Panc1 (cell line): ENCODE measurements at regions not wholly inside any gene's neighbourhood (a gene's known extent, or its start where the extent isn't known, plus 50 kb on each side); places are given as distances from the start of the nearest gene placed in this dataset.

ENCODE experiments used
- ATAC-seq: fragments of 200-7000 bp; cut with Tn5 transposase; 2 replicates; pipeline ENCODE4 v1.9.1; 2020; ENCODE audit warnings: mild to moderate bottlenecking, moderate library complexity
- BruUV-seq: library from RNA; stranded (reverse); fragments of 400-500 nt; replicated peaks from 2 replicates; lab custom pipeline; 2021; lab: Mats Ljungman, UMichigan
- CTCF ChIA-PET: fragments of 300-600 bp; sonication (Branson Sonifier 250); formaldehyde crosslinking; loops from one replicate; lab custom pipeline; 2022; ENCODE audit warnings: antibody characterized with exemption; lab: Charles Lee
- POLR2A ChIA-PET: fragments of 300-600 bp; sonication (Branson Sonifier 250); formaldehyde crosslinking; loops from one replicate; lab custom pipeline; 2022; ENCODE audit warnings: antibody characterized with exemption; lab: Charles Lee
- DNase-seq: peaks from one replicate; pipeline ENCODE4 v3.0.0-alpha.2; 2010; ENCODE audit warnings: low read depth, low spot score
- H3K27ac ChIP-seq: 2 replicates; pipeline ENCODE4 v1.5.1; 2011; ENCODE audit warnings: mild to moderate bottlenecking, low read length, inconsistent platforms
- H3K27me3 ChIP-seq: fragments of 200-500 bp; sonication (Bioruptor generic); 2 replicates; pipeline ENCODE4 v1.6.0; 2014; ENCODE audit warnings: low read length, inconsistent platforms; ENCODE audit not compliant: control insufficient read depth, insufficient read depth
- H3K36me3 ChIP-seq: fragments of 200-500 bp; sonication (Bioruptor generic); 2 replicates; pipeline ENCODE4 v1.5.1; 2014; ENCODE audit warnings: inconsistent platforms, mild to moderate bottlenecking, low read length, moderate library complexity; ENCODE audit not compliant: control insufficient read depth, insufficient read depth
- H3K4me1 ChIP-seq: 2 replicates; pipeline ENCODE4 v1.5.1; 2011; ENCODE audit warnings: inconsistent platforms, mild to moderate bottlenecking, low read length, moderate library complexity; ENCODE audit not compliant: control insufficient read depth, insufficient read depth
- H3K4me3 ChIP-seq, 2 experiments: 2 replicates each; pipeline ENCODE4 v1.5.1; 2011 to 2012; ENCODE audit warnings: low read depth in 2 of 2, low read length in 2 of 2, mild to moderate bottlenecking in 2 of 2, inconsistent platforms in 1 of 2, moderate library complexity in 1 of 2
- H3K9me3 ChIP-seq: fragments of 200-500 bp; sonication (Bioruptor generic); 2 replicates; pipeline ENCODE4 v1.5.1; 2014; ENCODE audit warnings: low read depth, mild to moderate bottlenecking, inconsistent platforms, low read length, moderate library complexity; ENCODE audit not compliant: control insufficient read depth, insufficient read depth
- CTCF ChIP-seq: fragments of 450-650 bp; IDR thresholded peaks from 2 replicates; pipeline ENCODE4 v1.5.1; 2017; ENCODE audit warnings: mild to moderate bottlenecking
- POLR2AphosphoS5 ChIP-seq: IDR thresholded peaks from 2 replicates; pipeline ENCODE4 v1.6.1; 2012; ENCODE audit warnings: mild to moderate bottlenecking, low read depth, low read length, moderate library complexity
- REST ChIP-seq, 2 experiments: IDR thresholded peaks; 2 replicates each; pipeline ENCODE4 v1.6.1; 2011 to 2012; ENCODE audit warnings: low read depth in 2 of 2, control low read depth in 1 of 2, low read length in 1 of 2, mild to moderate bottlenecking in 1 of 2, moderate library complexity in 1 of 2; ENCODE audit not compliant: insufficient read depth in 1 of 2
- SIN3A ChIP-seq: IDR thresholded peaks from 2 replicates; pipeline ENCODE4 v1.6.1; 2012; ENCODE audit warnings: low read depth, mild to moderate bottlenecking, low read length, moderate library complexity, borderline replicate concordance; ENCODE audit not compliant: insufficient read depth
- TCF7L2 ChIP-seq: IDR thresholded peaks from 2 replicates; pipeline ENCODE4 v1.6.1; 2011; ENCODE audit warnings: mild to moderate bottlenecking, low read depth, low read length, inconsistent platforms
- in situ Hi-C: cut with HindIII; loops from 2 replicates; pipeline ENCODE4 v1.10.0; 2016; ENCODE audit warnings: low sequenced_read_pairs, low pct_unique_long_range_greater_than_20kb
- intact Hi-C: fragments of 100-400 bp; cut with micrococcal nuclease; formaldehyde crosslinking; loops from one replicate; pipeline ENCODE4 v1.10.0; 2022; ENCODE audit not compliant: unreplicated experiment

DNA sequence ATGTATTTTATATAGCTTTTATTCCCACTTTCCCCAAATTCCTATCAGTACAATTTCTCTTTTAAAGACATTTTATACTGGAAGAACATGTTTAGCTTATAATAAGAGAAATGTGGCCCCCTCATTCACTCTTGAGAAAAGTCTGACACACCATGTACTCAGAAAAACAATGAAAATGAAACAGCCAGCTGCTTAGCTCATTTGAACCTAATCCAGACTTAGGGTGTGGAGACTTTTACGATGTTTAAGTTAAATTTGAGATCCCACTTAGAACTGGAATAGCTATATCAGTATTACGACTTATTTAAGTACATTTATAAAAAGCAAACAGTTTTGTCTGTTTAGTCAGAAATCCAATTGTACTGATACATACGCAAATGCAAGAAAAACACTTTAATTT lies 252.3 kb upstream of the ARRDC4 start:
- CTCF ChIA-PET: no interaction called here
- no TSS peak for BruUV-seq
- ATAC-seq (no peak), DNase-seq (no peak)
- in situ Hi-C loops: no loop called here
- no peaks in the 10 kb centered on the region for H3K36me3 ChIP-seq
- no peak overlapping the region for H3K4me3 ChIP-seq
- TF ChIP-seq REST (IDR thresholded peaks at IDR 0.05; ENCODE audit: insufficient read depth in 1 of 2, low read depth in 2 of 2, low read length in 1 of 2): no peak
- no peak for TF ChIP-seq POLR2AphosphoS5
- no peak for TF ChIP-seq CTCF
- TF ChIP-seq TCF7L2: no peak
- no peak for TF ChIP-seq SIN3A
- H3K27me3 ChIP-seq: no peaks in the 10 kb centered on the region
- POLR2A ChIA-PET: no interaction called here
- no peaks in the 10 kb centered on the region for H3K9me3 ChIP-seq
- intact Hi-C loops: no loop called here
- H3K27ac ChIP-seq: no peak overlapping the region
- H3K4me1 ChIP-seq: no peaks in the 10 kb centered on the region

DNA sequence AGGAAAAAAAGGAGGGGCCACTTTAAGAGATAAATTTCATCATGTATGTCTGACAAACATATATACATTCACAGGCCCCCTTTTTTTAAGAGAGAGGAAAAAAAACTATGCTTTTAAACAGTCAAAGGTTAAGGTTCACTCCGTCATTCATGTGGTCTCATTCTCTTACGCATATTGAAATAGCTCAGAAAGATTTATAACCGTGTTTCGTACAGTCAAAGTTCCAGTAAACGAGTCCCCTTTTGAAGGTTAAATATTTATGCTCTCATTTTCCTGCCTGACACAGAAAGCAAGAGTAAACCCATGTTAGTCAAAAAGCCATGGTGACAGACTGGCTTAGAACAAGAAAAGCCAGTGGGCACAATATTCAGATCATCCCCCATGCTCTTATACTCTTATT lies 248.0 kb upstream of the ARRDC4 start:
- Histone ChIP-seq H3K9me3 (no peaks in the 10 kb centered on the region), H3K4me3 (no peak overlapping the region), H3K27ac (no peak overlapping the region), H3K4me1 (no peaks in the 10 kb centered on the region), H3K36me3 (no peaks in the 10 kb centered on the region), H3K27me3 (no peaks in the 10 kb centered on the region)
- CTCF ChIA-PET: no interaction called here
- no TSS peak for BruUV-seq
- DNase-seq (no peak), ATAC-seq (no peak)
- in situ Hi-C loops: no loop called here
- POLR2A ChIA-PET: no interaction called here
- no peak for TF ChIP-seq POLR2AphosphoS5
- no peak for TF ChIP-seq CTCF
- TF ChIP-seq TCF7L2: no peak
- no peak for TF ChIP-seq REST (IDR thresholded peaks at IDR 0.05; ENCODE audit: insufficient read depth in 1 of 2, low read depth in 2 of 2, low read length in 1 of 2)
- TF ChIP-seq SIN3A: no peak
- intact Hi-C loops: no loop called here
